ENCODE measurements at regions not wholly inside any gene's neighbourhood (a gene's known extent, or its start where the extent isn't known, plus 50 kb on each side); places are given as distances from the start of the nearest gene placed in this dataset.
A peak's percentile ranks its signal among the peaks of the same experiment; 100 is the strongest.

- no peak for DNase-seq (ENCODE audit: low read depth)
Observed at GRCh38 chr3:161156936-161157335, 51.8 kb upstream of the B3GALNT1 start.

- no peak for DNase-seq (ENCODE audit: low read depth)
Observed at GRCh38 chr3:161161603-161162002, 56.5 kb upstream of the B3GALNT1 start.

- peak; percentile 63 for DNase-seq (ENCODE audit: low read depth)
Observed at GRCh38 chr3:161163297-161163696, 57.8 kb upstream of the NMD3 start.

- DNase-seq (ENCODE audit: low read depth), result no peak
Observed at GRCh38 chr3:161166051-161166450, 55.1 kb upstream of the NMD3 start.

- DNase-seq (ENCODE audit: low read depth), result peak; percentile 56
Observed at GRCh38 chr3:161171113-161171512, 50.0 kb upstream of the NMD3 start.

Data from GM04503 (cell line).